K562 (cell line): ENCODE measurements at regions not wholly inside any gene's neighbourhood (a gene's known extent, or its start where the extent isn't known, plus 50 kb on each side); places are given as distances from the start of the nearest gene placed in this dataset.

Source experiments
- CTCF ChIP-seq, 3 experiments: IDR thresholded peaks in 2 of 3; conservative IDR thresholded peaks in 1 of 3; 2 replicates each; pipeline ENCODE4 v1.5.1; 2011 to 2012; ENCODE audit warnings: low read length in 3 of 3, mild to moderate bottlenecking in 3 of 3, control low read depth in 2 of 3, improper control_type of control experiment in 1 of 3, inconsistent platforms in 1 of 3, low read depth in 1 of 3, mixed read lengths in 1 of 3, moderate library complexity in 1 of 3; ENCODE audit not compliant: insufficient read depth in 2 of 3
- E2F4 ChIP-seq: sonication (generic); formaldehyde crosslinking; IDR thresholded peaks from 2 replicates; pipeline ENCODE4 v1.8.0; 2022; ENCODE audit warnings: mild to moderate bottlenecking, low read depth, missing genetic modification reagents
- HMGN3 ChIP-seq: IDR thresholded peaks from 2 replicates; pipeline ENCODE4 v1.6.1; 2011; ENCODE audit warnings: borderline replicate concordance, low read depth, mild to moderate bottlenecking, mixed read lengths, low read length; ENCODE audit not compliant: insufficient read length; ENCODE audit errors: extremely low read depth
- KLF10 ChIP-seq: fragments of 250-450 bp; sonication (Bioruptor Pico); IDR thresholded peaks from 2 replicates; pipeline ENCODE4 v1.6.1; 2021; ENCODE audit warnings: matching md5 sums
- LEF1 ChIP-seq: fragments of 450-650 bp; IDR thresholded peaks from 2 replicates; pipeline ENCODE4 v1.6.1; 2016; ENCODE audit warnings: mild to moderate bottlenecking
- MCM2 ChIP-seq: fragments of 450-650 bp; IDR thresholded peaks from 2 replicates; pipeline ENCODE4 v1.6.1; 2017; ENCODE audit warnings: low read depth, mild to moderate bottlenecking
- PBX2 ChIP-seq, 2 experiments: IDR thresholded peaks in 1 of 2; conservative IDR thresholded peaks in 1 of 2; 2 replicates each; pipeline ENCODE4 v1.6.1; 2016; ENCODE audit warnings: low read depth in 2 of 2, mild to moderate bottlenecking in 1 of 2, missing compliant biosample characterization in 1 of 2, missing genetic modification characterization in 1 of 2, moderate library complexity in 1 of 2
- REST ChIP-seq, 2 experiments: fragments of 450-650 bp; formaldehyde crosslinking in 1 of 2; IDR thresholded peaks; 2 replicates each; pipeline versions ENCODE4 v1.4.0 to v1.6.1; 2014 to 2020; ENCODE audit warnings: mild to moderate bottlenecking in 2 of 2, borderline replicate concordance in 1 of 2, low read depth in 1 of 2
- SIN3B ChIP-seq: fragments of 450-650 bp; IDR thresholded peaks from 2 replicates; pipeline ENCODE4 v1.6.1; 2017; ENCODE audit warnings: low read depth, mild to moderate bottlenecking, moderate library complexity
- ZBTB9 ChIP-seq: fragments of 450-650 bp; formaldehyde crosslinking; IDR thresholded peaks from 2 replicates; pipeline ENCODE4 v1.4.0; 2020; ENCODE audit warnings: mild to moderate bottlenecking, moderate library complexity

- TF ChIP-seq REST (IDR thresholded peaks at IDR 0.05; ENCODE audit: borderline replicate concordance) (peak; percentile 63; the same call in 1 of the 2 replicates), REST (CRISPR knock-in tag; IDR thresholded peaks at IDR 0.05; ENCODE audit: low read depth) (no peak), CTCF (IDR thresholded peaks at IDR 0.05 in 2 of 3, conservative IDR thresholded peaks at IDR 0.05 in 1 of 3; ENCODE audit: insufficient read depth in 2 of 3, low read depth in 1 of 3, low read length in 3 of 3) (peak; percentile 76 to 88 (median 81)), PBX2 (CRISPR knock-in tag; IDR thresholded peaks at IDR 0.05; ENCODE audit: low read depth) (no peak), PBX2 (tag; conservative IDR thresholded peaks at IDR 0.05; ENCODE audit: low read depth) (no peak), HMGN3 (no peak), MCM2 (no peak), ZBTB9 (no peak), KLF10 (CRISPR knock-in tag) (no peak), SIN3B (no peak), LEF1 (no peak), E2F4 (no peak)
Observed at GRCh38 chr14:89040460-89041256, 216.2 kb downstream of the TTC8 start (continued).
